ENCODE measurements at regions not wholly inside any gene's neighbourhood (a gene's known extent, or its start where the extent isn't known, plus 50 kb on each side); places are given as distances from the start of the nearest gene placed in this dataset.
"Not testable (repeated sequence)": the region's sequence is repeated elsewhere in the genome, so short reads cannot be mapped to it uniquely, and the experiment has no call there.

DNA sequence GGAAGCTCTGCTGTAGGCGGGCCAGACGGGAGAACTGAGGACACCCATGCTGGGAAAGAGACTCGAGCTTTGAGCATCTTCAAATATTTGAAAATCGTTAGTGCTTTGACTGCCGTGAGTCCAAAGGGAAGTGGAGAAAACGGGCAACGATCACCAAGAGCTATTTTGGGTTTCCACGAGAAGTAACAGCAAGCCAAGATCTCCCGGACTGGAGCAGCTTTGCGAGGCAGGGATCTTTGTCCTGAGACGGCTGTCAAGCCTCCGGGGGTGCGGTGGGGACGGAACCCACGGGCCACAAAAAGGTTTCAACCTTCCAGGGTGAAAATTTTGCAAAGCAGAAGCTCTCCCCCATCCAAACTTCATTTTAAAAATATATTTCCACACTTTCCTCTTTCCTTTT, 195.8 kb downstream of the NDUFA10 start:
- no peak for ATAC-seq
- TF ChIP-seq TCF4 (CRISPR knock-in tag; IDR thresholded peaks at IDR 0.05; ENCODE audit: borderline replicate concordance) = no peak
- TF ChIP-seq GLIS3 (CRISPR knock-in tag; IDR thresholded peaks at IDR 0.05) = no peak
- TF ChIP-seq ARNTL (CRISPR knock-in tag; IDR thresholded peaks at IDR 0.05; ENCODE audit: borderline replicate concordance, low read depth) = no peak

DNA sequence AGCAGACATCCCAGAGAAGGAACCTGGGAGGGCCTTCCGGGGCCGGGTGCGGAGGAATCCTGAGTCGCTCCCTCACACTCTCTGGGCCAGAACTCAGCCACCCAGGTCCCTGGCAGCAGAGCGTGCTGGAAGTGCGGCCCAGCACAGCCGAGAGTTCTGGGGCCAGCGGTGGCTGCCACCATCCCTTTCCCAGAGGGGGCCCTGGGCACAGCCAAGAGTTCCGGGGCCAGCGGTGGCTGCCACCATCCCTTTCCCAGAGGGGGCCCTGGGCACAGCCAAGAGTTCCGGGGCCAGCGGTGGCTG, 196.2 kb downstream of the NDUFA10 start:
- not testable (repeated sequence) for ATAC-seq

DNA sequence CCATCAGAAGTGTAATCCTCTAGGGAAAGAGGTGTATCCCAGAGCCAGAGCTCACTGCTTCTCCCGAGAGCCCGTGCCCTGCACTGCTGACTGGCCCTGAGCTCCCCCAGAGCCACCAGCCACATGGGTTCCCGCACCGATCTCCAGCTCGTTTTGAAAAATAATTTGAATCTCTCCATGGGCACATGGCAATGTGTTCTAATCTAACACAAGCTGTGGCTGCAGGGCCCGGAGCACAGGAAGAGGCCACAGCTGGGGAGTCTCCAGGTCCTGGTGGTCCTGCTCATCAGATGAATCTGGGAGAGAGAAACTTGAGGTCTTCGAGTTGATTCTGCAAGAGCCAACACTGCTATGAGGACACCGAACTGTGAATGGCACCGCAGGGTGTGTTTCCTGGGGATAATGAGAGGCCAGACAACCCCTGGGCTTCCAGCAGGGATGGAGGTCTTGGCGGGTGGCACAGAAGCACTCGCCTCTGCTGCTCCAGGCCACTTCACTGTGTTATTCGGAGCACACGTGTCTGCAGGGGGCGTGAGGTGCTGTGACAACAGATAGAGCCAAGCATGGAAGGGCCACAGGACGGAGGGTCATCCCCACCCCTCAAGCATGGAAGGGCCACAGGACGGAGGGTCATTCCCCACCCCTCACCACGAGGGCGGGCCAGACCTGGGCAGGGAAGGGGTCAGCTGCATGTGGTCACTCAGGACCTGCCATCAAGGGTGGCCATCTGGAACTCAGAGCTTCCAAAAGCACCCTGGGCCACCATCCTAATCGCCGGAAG, 196.8 kb downstream of the NDUFA10 start:
- no peak for ATAC-seq
- TF ChIP-seq SNAI2 (CRISPR knock-in tag; IDR thresholded peaks at IDR 0.05) (no peak), TOX (CRISPR knock-in tag; IDR thresholded peaks at IDR 0.05; ENCODE audit: borderline replicate concordance) (no peak), ZNF8 (CRISPR knock-in tag; IDR thresholded peaks at IDR 0.05) (no peak), BACH2 (CRISPR knock-in tag; IDR thresholded peaks at IDR 0.05; ENCODE audit: borderline replicate concordance) (no peak), PPARA (CRISPR knock-in tag; IDR thresholded peaks at IDR 0.05; ENCODE audit: borderline replicate concordance) (no peak), TCF4 (CRISPR knock-in tag; IDR thresholded peaks at IDR 0.05; ENCODE audit: borderline replicate concordance) (no peak), RARB (CRISPR knock-in tag; IDR thresholded peaks at IDR 0.05) (no peak), ISL1 (CRISPR knock-in tag; IDR thresholded peaks at IDR 0.05) (no peak), ARNTL (CRISPR knock-in tag; IDR thresholded peaks at IDR 0.05; ENCODE audit: borderline replicate concordance, low read depth) (no peak), ZFP30 (CRISPR knock-in tag; IDR thresholded peaks at IDR 0.05) (no peak)
- TF ChIP-seq, protein P1, sequence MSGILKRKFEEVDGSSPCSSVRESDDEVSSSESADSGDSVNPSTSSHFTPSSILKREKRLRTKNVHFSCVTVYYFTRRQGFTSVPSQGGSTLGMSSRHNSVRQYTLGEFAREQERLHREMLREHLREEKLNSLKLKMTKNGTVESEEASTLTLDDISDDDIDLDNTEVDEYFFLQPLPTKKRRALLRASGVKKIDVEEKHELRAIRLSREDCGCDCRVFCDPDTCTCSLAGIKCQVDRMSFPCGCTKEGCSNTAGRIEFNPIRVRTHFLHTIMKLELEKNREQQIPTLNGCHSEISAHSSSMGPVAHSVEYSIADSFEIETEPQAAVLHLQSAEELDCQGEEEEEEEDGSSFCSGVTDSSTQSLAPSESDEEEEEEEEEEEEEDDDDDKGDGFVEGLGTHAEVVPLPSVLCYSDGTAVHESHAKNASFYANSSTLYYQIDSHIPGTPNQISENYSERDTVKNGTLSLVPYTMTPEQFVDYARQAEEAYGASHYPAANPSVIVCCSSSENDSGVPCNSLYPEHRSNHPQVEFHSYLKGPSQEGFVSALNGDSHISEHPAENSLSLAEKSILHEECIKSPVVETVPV (CRISPR knock-in tag; IDR thresholded peaks at IDR 0.05) = no peak

DNA sequence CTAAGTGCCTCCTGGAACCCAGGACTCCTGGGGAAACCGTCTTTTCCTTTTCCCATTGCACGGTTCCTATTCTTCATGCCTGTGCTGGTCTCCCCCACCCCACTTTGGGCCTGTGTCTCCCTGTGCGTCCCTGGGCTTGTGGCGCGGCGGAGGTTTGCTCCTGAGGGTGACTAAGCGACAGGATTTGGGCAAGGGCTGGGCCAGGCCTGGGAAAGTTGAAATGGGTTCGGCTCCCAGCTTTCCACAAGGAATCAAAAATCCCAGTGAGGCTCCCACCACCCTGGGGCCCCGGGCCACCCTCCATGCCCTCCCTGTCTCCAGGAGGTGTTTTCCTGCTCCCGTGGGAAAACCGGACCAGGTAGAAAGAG, 197.6 kb downstream of the NDUFA10 start:
- ATAC-seq = no peak
- TF ChIP-seq, protein P1 (CRISPR knock-in tag; IDR thresholded peaks at IDR 0.05) = no peak
- TF ChIP-seq ZNF565 (CRISPR knock-in tag; conservative IDR thresholded peaks at IDR 0.05; ENCODE audit: low read depth) (no peak), TOX (CRISPR knock-in tag; IDR thresholded peaks at IDR 0.05; ENCODE audit: borderline replicate concordance) (no peak), ZNF8 (CRISPR knock-in tag; IDR thresholded peaks at IDR 0.05) (no peak), RARB (CRISPR knock-in tag; IDR thresholded peaks at IDR 0.05) (no peak), ARNTL (CRISPR knock-in tag; IDR thresholded peaks at IDR 0.05; ENCODE audit: borderline replicate concordance, low read depth) (no peak), ZNF70 (CRISPR knock-in tag; IDR thresholded peaks at IDR 0.05) (no peak), SNAI2 (CRISPR knock-in tag; IDR thresholded peaks at IDR 0.05) (no peak), ZC3H10 (CRISPR knock-in tag; IDR thresholded peaks at IDR 0.05) (no peak)
- TF ChIP-seq, protein P2, sequence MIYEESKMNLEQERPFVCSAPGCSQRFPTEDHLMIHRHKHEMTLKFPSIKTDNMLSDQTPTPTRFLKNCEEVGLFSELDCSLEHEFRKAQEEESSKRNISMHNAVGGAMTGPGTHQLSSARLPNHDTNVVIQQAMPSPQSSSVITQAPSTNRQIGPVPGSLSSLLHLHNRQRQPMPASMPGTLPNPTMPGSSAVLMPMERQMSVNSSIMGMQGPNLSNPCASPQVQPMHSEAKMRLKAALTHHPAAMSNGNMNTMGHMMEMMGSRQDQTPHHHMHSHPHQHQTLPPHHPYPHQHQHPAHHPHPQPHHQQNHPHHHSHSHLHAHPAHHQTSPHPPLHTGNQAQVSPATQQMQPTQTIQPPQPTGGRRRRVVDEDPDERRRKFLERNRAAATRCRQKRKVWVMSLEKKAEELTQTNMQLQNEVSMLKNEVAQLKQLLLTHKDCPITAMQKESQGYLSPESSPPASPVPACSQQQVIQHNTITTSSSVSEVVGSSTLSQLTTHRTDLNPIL (CRISPR knock-in tag; IDR thresholded peaks at IDR 0.05; ENCODE audit: low read depth) = no peak
- TF ChIP-seq, protein P3, sequence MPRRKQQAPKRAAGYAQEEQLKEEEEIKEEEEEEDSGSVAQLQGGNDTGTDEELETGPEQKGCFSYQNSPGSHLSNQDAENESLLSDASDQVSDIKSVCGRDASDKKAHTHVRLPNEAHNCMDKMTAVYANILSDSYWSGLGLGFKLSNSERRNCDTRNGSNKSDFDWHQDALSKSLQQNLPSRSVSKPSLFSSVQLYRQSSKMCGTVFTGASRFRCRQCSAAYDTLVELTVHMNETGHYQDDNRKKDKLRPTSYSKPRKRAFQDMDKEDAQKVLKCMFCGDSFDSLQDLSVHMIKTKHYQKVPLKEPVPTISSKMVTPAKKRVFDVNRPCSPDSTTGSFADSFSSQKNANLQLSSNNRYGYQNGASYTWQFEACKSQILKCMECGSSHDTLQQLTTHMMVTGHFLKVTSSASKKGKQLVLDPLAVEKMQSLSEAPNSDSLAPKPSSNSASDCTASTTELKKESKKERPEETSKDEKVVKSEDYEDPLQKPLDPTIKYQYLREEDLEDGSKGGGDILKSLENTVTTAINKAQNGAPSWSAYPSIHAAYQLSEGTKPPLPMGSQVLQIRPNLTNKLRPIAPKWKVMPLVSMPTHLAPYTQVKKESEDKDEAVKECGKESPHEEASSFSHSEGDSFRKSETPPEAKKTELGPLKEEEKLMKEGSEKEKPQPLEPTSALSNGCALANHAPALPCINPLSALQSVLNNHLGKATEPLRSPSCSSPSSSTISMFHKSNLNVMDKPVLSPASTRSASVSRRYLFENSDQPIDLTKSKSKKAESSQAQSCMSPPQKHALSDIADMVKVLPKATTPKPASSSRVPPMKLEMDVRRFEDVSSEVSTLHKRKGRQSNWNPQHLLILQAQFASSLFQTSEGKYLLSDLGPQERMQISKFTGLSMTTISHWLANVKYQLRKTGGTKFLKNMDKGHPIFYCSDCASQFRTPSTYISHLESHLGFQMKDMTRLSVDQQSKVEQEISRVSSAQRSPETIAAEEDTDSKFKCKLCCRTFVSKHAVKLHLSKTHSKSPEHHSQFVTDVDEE (CRISPR knock-in tag; IDR thresholded peaks at IDR 0.05) = no peak
- TF ChIP-seq, protein P4, sequence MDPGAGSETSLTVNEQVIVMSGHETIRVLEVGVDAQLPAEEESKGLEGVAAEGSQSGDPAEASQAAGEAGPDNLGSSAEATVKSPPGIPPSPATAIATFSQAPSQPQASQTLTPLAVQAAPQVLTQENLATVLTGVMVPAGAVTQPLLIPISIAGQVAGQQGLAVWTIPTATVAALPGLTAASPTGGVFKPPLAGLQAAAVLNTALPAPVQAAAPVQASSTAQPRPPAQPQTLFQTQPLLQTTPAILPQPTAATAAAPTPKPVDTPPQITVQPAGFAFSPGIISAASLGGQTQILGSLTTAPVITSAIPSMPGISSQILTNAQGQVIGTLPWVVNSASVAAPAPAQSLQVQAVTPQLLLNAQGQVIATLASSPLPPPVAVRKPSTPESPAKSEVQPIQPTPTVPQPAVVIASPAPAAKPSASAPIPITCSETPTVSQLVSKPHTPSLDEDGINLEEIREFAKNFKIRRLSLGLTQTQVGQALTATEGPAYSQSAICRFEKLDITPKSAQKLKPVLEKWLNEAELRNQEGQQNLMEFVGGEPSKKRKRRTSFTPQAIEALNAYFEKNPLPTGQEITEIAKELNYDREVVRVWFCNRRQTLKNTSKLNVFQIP (CRISPR knock-in tag; IDR thresholded peaks at IDR 0.05; ENCODE audit: borderline replicate concordance, low read depth) = no peak
